NCI-H2227 (cell line): ENCODE measurements at regions not wholly inside any gene's neighbourhood (a gene's known extent, or its start where the extent isn't known, plus 50 kb on each side); places are given as distances from the start of the nearest gene placed in this dataset.
"Not testable (repeated sequence)": the region's sequence is repeated elsewhere in the genome, so short reads cannot be mapped to it uniquely, and the experiment has no call there.

Experiments
- DNase-seq: peaks from one replicate; lab custom pipeline; 2025; ENCODE audit not compliant: unreplicated experiment; lab: John Stamatoyannopoulos, UW

- no peak for DNase-seq
These were observed 1417.0 kb upstream of the ACO1 start for GRCh38 chr9:30967476-30967875.

- DNase-seq = no peak
These were observed 1414.3 kb upstream of the ACO1 start for GRCh38 chr9:30970186-30970585.

- DNase-seq = peak; percentile 62
These were observed 1413.6 kb upstream of the ACO1 start for GRCh38 chr9:30970812-30971211.

- no peak for DNase-seq
These were observed 1411.8 kb upstream of the ACO1 start for GRCh38 chr9:30972654-30973053.

DNA sequence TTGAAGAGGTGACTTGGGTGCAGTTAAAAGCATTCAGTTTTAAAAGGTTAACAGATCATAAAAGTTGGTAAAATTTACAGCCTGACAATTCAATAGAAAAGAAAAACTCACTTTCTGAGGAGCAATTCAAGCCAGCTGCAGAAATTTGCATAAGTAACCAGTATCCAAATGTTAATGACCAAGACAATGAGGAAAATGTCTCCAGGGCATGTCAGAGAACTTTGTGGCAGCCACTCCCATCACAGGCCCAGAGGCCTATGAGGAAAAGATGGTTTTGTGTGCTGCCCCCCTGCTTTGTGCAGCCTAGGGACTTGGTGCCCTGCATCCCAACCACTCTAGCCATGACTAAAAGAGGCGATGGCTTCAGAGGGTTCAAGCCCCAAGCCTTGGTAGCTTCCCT lies 1406.5 kb upstream of the ACO1 start:
- no peak for DNase-seq

GRCh38 chr9:30982301-30982700 lies 1402.1 kb upstream of the ACO1 start:
- DNase-seq = no peak

GRCh38 chr9:30995956-30996738 lies 1388.3 kb upstream of the ACO1 start:
- no peak for DNase-seq

GRCh38 chr9:30996761-30997160 lies 1387.7 kb upstream of the ACO1 start:
- DNase-seq = no peak

DNA sequence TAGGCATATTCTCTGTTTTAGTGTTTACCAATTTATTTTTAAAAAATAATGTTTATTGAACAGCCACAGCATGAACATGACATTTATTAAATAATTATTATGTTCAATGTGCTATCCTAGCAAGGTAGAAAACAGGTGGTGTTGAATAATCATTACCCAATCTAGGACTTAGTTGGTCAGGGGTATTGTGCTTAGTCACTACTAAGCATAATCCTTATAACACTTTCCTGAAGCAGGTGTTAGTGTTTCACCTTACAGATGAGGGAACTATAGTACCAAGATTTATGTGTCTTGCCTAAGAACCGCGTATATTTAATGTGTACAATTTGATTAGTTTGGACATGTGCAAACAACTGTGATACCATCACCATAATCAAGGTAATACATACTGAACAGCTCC lies 1387.2 kb upstream of the ACO1 start:
- DNase-seq = no peak

DNA sequence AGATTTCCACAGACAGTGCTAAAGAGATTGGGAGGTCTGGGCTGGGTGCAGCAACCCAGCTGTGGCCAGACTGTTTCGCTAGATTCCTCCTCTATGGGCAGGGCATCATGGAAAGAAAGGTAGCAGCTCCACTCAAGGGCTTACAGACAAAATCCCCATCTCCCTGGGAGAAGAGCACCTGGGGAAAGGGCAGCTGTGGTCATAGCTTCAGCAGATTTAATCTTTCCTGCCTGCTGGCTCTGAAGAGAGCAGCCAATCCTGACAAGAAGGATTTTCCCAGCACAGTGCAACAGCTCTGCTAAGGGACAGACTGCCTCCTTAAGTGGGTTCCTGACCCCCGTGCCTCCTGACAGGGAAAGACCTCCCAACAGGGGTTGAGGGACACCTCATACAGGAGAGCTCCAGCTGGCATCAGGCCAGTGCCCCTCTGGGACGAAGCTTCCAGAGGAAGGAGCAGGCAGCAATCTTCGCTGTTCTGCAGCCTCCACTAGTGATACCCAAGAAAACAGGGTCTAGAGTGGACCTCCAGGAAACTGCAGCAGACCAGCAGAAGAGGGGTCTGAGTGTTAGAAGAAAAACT lies 1379.3 kb upstream of the ACO1 start:
- DNase-seq = no peak

DNA sequence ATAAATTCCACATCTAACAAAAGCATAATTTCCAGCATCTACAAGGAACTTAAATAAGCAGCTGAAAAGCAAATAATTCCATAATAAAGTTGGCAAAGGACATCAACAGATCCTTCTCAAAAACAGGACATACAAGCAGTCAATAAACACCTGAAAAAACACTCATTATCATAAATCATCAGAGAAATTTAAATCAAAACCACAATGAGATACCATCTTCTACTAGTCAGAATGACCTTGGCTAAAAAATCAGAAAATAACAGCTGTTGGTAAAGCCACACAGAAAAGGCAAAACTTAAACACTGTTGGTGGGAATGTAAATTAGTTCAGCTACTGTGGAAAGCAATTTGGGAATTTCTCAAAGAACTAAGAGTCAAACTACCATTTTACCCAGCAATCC lies 1371.1 kb upstream of the ACO1 start:
- DNase-seq = no peak

GRCh38 chr9:31023847-31024246 lies 1360.6 kb upstream of the ACO1 start:
- DNase-seq = peak; percentile 14

GRCh38 chr9:31027678-31028077 lies 1356.8 kb upstream of the ACO1 start:
- no peak for DNase-seq

DNA sequence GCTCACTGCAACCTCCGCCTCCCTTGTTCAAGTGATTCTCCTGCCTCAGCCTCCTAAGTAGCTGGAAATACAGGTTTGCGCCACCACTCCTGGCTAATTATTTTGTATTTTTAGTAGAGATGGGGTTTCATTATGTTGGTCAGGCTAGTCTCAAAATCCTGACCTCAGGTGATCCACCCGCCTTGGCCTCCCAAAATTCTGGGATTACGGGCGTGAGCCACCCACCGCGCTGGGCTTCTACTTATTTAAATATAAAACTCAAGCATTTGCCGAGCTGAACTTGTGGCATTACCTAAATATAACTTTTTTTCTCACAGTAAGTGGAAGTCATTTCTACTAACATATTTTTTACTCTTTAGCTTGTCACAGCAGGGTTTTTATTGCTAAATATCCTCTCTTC lies 1356.3 kb upstream of the ACO1 start:
- DNase-seq = no peak

DNA sequence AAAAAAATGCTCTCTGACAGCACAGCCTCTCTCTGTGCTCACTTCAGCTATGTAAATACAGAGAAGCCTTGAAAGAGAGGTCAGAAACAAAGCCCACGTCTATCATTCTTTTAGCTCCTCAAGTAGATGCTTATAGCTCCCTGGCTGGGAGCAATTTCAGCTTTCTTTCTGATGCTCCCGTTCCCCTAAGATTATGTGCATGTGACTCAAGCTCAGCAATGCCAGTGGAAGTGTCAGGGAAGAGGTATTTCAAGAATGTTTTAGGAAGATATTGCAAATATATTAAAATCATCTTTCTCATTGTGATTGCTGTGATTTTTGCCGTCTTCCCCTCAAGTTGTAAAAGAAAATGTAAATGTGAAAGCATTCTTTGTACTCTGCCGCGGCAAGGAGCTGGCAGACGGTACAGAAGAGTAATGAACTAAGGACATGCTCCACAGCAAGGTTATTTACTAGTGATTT lies 1353.7 kb upstream of the ACO1 start:
- DNase-seq = peak; percentile 64

GRCh38 chr9:31032206-31032605 lies 1352.2 kb upstream of the ACO1 start:
- no peak for DNase-seq

GRCh38 chr9:31034311-31034710 lies 1350.1 kb upstream of the ACO1 start:
- peak; percentile 50 for DNase-seq

- DNase-seq = no peak
These were observed 1343.9 kb upstream of the ACO1 start for GRCh38 chr9:31040564-31040963.

- DNase-seq = no peak
These were observed 1338.6 kb upstream of the ACO1 start for GRCh38 chr9:31045810-31046209.

GRCh38 chr9:31061592-31061991 lies 1322.9 kb upstream of the ACO1 start:
- DNase-seq = not testable (repeated sequence)

DNA sequence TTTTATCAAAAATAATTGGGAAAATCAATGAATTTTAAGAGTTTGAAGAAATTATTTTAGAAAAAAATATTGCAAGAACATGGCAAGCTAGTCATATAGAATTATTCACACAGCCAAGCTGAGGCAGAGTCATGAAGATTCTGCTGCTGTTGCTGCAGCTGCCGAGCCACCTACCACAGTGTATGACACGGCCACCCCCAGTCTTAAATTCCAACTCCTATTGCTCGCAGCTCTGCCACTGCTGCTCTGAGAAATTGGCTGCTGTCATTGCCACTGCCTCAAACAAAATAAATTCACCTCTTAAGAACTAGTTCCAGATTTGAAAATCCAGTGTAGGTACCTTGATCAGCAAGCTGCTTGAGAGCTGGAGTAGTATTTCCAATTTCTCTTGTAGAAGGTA lies 1318.8 kb upstream of the ACO1 start:
- no peak for DNase-seq

DNA sequence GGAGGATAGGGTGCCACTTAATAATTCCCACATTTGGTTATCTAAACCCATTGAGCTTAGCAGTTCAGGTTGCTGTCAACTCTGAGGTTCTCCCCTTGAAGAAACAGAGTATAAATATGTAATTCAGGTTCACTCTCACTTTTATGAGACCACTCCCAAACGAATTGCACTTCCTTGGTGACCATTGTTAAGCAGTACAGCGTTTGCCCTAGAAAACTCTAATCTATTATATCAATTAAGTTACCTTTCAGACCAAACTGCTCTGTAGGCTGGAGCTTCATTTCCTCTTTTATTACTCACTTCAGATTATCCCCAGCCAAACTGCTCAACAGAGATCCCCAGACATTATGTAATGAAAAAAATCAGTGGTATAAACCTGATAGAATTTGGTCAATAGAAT lies 1317.0 kb upstream of the ACO1 start:
- no peak for DNase-seq
